Endodermal cell (in vitro differentiated cells): ENCODE measurements at regions not wholly inside any gene's neighbourhood (a gene's known extent, or its start where the extent isn't known, plus 50 kb on each side); places are given as distances from the start of the nearest gene placed in this dataset.

Source experiments
- DNase-seq: peaks from one replicate; pipeline ENCODE4 v3.0.0-alpha.2; 2017
- H3K27ac ChIP-seq: 2 replicates; pipeline ENCODE4 v1.5.1; 2013; ENCODE audit warnings: mild to moderate bottlenecking, low read depth, low read length, moderate library complexity
- H3K27me3 ChIP-seq: 2 replicates; pipeline ENCODE4 v1.6.1; 2013; ENCODE audit warnings: mild to moderate bottlenecking, low read length, moderate library complexity; ENCODE audit not compliant: insufficient read depth, control insufficient read depth, poor library complexity, severe bottlenecking
- H3K36me3 ChIP-seq: 2 replicates; pipeline ENCODE4 v1.7.0; 2013; ENCODE audit warnings: mild to moderate bottlenecking, low read length, moderate library complexity; ENCODE audit not compliant: control insufficient read depth, insufficient read depth
- H3K4me1 ChIP-seq: one replicate; pipeline ENCODE4 v1.7.0; 2013; ENCODE audit warnings: low read length; ENCODE audit not compliant: control insufficient read depth, insufficient read depth
- H3K4me3 ChIP-seq: 2 replicates; pipeline ENCODE4 v1.5.1; 2013; ENCODE audit warnings: mild to moderate bottlenecking, low read length, moderate library complexity
- H3K9ac ChIP-seq: 2 replicates; pipeline ENCODE4 v1.6.1; 2013; ENCODE audit warnings: mild to moderate bottlenecking, low read length, moderate library complexity; ENCODE audit not compliant: poor library complexity, severe bottlenecking; ENCODE audit errors: extremely low read depth
- H3K9me3 ChIP-seq: 2 replicates; pipeline ENCODE4 v1.6.1; 2013; ENCODE audit warnings: mild to moderate bottlenecking, low read length, moderate library complexity; ENCODE audit not compliant: control insufficient read depth
- H3K27ac Mint-ChIP-seq: 2 replicates; pipeline ENCODE4 v1.8.0; 2020; ENCODE audit warnings: mixed read lengths
- H3K27me3 Mint-ChIP-seq: 2 replicates; pipeline ENCODE4 v1.8.0; 2021; ENCODE audit warnings: mild to moderate bottlenecking, mixed read lengths; ENCODE audit not compliant: insufficient read depth
- H3K36me3 Mint-ChIP-seq: 2 replicates; pipeline ENCODE4 v1.8.0; 2020; ENCODE audit warnings: low read depth, mixed read lengths
- H3K4me1 Mint-ChIP-seq: 2 replicates; pipeline ENCODE4 v1.8.0; 2020; ENCODE audit warnings: mixed read lengths
- H3K4me3 Mint-ChIP-seq: 2 replicates; pipeline ENCODE4 v1.8.0; 2020; ENCODE audit warnings: mild to moderate bottlenecking, moderate library complexity, mixed read lengths
- H3K9me3 Mint-ChIP-seq: 2 replicates; pipeline ENCODE4 v1.8.0; 2020; ENCODE audit warnings: mild to moderate bottlenecking, mixed read lengths
- WGBS, 2 experiments: methylation state at CpG; one replicate each; pipeline versions ENCODE4 v1.1.5 to v1.1.7; 2013; ENCODE audit warnings: missing lambda C conversion rate in 2 of 2, mixed read lengths in 1 of 2; ENCODE audit not compliant: insufficient coverage in 1 of 2, insufficient read length in 1 of 2; 5-methylcytosine and 5-hydroxymethylcytosine counted together
- TF ChIP-seq, protein P1 (sequence below): fragments of 200-600 bp; sonication (generic); conservative IDR thresholded peaks from 2 replicates; pipeline ENCODE4 v1.5.0; 2021; ENCODE audit warnings: antibody characterized with exemption, mild to moderate bottlenecking

DNA sequence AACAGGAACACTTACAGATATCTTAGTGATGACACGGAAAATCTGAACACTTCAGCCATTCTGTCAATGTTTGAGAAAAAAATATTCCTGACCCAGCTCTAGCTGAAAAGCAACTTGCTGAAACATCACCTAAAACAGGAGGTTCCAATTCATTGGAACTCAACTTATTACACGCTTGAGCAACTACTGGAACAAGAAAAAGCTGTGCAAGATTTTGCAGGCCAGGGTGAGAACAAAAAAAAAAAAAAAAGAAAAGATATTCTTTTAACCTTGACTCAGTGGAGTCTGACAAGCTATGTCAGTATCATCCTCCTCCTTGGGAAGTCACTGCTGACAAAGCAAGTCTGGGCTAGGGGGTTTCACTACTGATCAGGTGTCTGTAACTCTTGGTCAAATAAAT, 351.0 kb downstream of the SS18 start:
- peaks cover 47% of the 10 kb centered on the region for H3K4me1 Mint-ChIP-seq
- TF ChIP-seq, protein P1, sequence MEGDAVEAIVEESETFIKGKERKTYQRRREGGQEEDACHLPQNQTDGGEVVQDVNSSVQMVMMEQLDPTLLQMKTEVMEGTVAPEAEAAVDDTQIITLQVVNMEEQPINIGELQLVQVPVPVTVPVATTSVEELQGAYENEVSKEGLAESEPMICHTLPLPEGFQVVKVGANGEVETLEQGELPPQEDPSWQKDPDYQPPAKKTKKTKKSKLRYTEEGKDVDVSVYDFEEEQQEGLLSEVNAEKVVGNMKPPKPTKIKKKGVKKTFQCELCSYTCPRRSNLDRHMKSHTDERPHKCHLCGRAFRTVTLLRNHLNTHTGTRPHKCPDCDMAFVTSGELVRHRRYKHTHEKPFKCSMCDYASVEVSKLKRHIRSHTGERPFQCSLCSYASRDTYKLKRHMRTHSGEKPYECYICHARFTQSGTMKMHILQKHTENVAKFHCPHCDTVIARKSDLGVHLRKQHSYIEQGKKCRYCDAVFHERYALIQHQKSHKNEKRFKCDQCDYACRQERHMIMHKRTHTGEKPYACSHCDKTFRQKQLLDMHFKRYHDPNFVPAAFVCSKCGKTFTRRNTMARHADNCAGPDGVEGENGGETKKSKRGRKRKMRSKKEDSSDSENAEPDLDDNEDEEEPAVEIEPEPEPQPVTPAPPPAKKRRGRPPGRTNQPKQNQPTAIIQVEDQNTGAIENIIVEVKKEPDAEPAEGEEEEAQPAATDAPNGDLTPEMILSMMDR, result no peak

DNA sequence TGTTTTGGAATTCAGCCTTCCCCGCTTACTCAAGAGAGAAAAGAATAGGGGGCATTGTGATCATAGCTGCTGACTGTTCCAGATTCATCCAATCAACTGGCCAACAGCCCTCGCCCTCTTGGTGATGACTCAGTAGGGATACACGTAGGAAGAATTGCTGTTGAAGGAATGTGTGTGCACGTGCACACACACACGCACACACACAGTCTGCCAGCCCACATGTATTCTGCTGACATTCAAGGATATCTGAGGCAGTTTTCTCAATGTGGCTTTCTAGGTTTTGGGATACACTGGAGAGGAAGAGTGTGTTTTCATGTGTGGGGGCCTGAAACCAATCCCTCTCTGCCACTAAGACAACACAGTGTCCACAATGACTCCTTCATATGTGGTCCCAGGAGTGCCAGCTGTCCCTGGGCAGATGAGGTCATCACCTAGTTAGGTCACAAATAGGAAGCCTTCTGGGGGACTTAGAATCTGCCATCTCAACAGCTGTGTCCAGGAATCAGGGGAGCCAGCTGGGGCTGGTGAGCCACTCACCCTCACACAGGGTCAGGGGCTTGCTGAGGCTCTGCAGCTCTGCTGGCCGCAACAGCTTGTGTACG, 352.6 kb downstream of the SS18 start:
- Histone ChIP-seq H3K9ac (no peak overlapping the region), H3K27ac (peak overlapping the region; percentile 45), H3K4me3 (no peak overlapping the region), H3K4me1 (peaks cover 11% of the 10 kb centered on the region), H3K36me3 (no peaks in the 10 kb centered on the region), H3K27me3 (peaks cover 34% of the 10 kb centered on the region), H3K9me3 (no peaks in the 10 kb centered on the region)
- 98 to 100% methylated on average over 1 to 7 of the region's 7 CpGs for WGBS, 2 experiments
- Mint-ChIP-seq H3K27ac (no peak overlapping the region), H3K4me1 (peaks cover 53% of the 10 kb centered on the region), H3K27me3 (peaks cover 55% of the 10 kb centered on the region), H3K4me3 (no peak overlapping the region), H3K9me3 (no peaks in the 10 kb centered on the region), H3K36me3 (no peaks in the 10 kb centered on the region)
- DNase-seq, result no peak
- TF ChIP-seq, protein P1, result no peak

More for the DNA sequence above, 351.0 kb downstream of the SS18 start:
- no peak overlapping the region for H3K4me3 Mint-ChIP-seq
- no peak for DNase-seq
- Histone ChIP-seq H3K27me3 (peaks cover 34% of the 10 kb centered on the region), H3K9me3 (no peaks in the 10 kb centered on the region), H3K9ac (no peak overlapping the region), H3K4me3 (no peak overlapping the region), H3K36me3 (no peaks in the 10 kb centered on the region), H3K4me1 (peaks cover 6% of the 10 kb centered on the region), H3K27ac (no peak overlapping the region)
- H3K9me3 Mint-ChIP-seq, result no peaks in the 10 kb centered on the region
- WGBS, 2 experiments, result 91 to 92% methylated on average over 2 of the region's 2 CpGs
- no peaks in the 10 kb centered on the region for H3K36me3 Mint-ChIP-seq
- peaks cover 51% of the 10 kb centered on the region for H3K27me3 Mint-ChIP-seq
- no peak overlapping the region for H3K27ac Mint-ChIP-seq

DNA sequence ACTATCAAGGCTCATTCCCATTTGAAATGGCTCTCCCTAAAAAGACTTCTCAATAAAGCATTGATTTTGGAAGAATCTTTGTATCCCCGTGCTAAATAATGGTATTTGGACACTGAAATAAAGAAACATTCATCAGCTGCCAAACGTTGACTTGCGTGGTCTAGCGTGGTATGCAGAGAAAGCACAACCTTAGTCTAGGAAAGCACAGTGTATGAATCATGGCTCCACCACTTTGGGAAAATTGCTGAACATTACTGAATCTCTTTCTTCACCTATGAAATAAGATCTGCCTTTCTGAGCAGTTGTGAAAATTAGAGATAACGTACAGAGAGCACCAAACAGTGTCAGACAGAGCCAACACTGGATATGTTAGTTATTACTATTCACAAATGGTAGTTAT, 353.9 kb downstream of the SS18 start:
- Mint-ChIP-seq H3K27ac (no peak overlapping the region), H3K36me3 (no peaks in the 10 kb centered on the region), H3K4me3 (no peak overlapping the region), H3K4me1 (peaks cover 52% of the 10 kb centered on the region), H3K27me3 (peaks cover 58% of the 10 kb centered on the region), H3K9me3 (peaks cover 4% of the 10 kb centered on the region)
- Histone ChIP-seq H3K27me3 (peaks cover 34% of the 10 kb centered on the region), H3K9ac (no peak overlapping the region), H3K27ac (no peak overlapping the region), H3K4me1 (peaks cover 11% of the 10 kb centered on the region), H3K9me3 (peaks cover 3% of the 10 kb centered on the region), H3K36me3 (no peaks in the 10 kb centered on the region), H3K4me3 (no peak overlapping the region)
- DNase-seq, result no peak
- 88 to 92% methylated on average over 4 to 5 of the region's 5 CpGs for WGBS, 2 experiments
- TF ChIP-seq, protein P1, result no peak
